Astrocyte (in vitro differentiated cells and primary cell): ENCODE measurements at regions not wholly inside any gene's neighbourhood (a gene's known extent, or its start where the extent isn't known, plus 50 kb on each side); places are given as distances from the start of the nearest gene placed in this dataset.

Experiments used
- DNase-seq: peaks from one replicate; pipeline ENCODE4 v3.0.0-alpha.2; 2010; ENCODE audit warnings: low read depth
- FAIRE-seq: peaks from 2 replicates; lab custom pipeline; 2011; peaks lifted over from hg19 to GRCh38; lab: Jason Lieb, UNC
- H2AFZ ChIP-seq: 2 replicates; pipeline ENCODE4 v1.6.0; 2012; ENCODE audit warnings: low read depth, low read length, inconsistent platforms
- H3K27ac ChIP-seq: 2 replicates; pipeline ENCODE4 v1.5.1; 2011; ENCODE audit warnings: low read depth, low read length, inconsistent platforms
- H3K27me3 ChIP-seq: 2 replicates; pipeline ENCODE4 v1.6.0; 2011; ENCODE audit warnings: low read length, inconsistent platforms; ENCODE audit not compliant: insufficient read depth
- H3K36me3 ChIP-seq: 2 replicates; pipeline ENCODE4 v1.5.1; 2011; ENCODE audit warnings: low read length, inconsistent platforms; ENCODE audit not compliant: insufficient read depth
- H3K4me1 ChIP-seq: 2 replicates; pipeline ENCODE4 v1.5.1; 2011; ENCODE audit warnings: low read length, inconsistent platforms; ENCODE audit not compliant: insufficient read depth
- H3K4me2 ChIP-seq: 2 replicates; pipeline ENCODE4 v1.6.0; 2012; ENCODE audit warnings: low read length, inconsistent platforms
- H3K4me3 ChIP-seq: 2 replicates; pipeline ENCODE4 v1.5.1; 2011; ENCODE audit warnings: low read depth, mild to moderate bottlenecking, low read length, inconsistent platforms; ENCODE audit not compliant: insufficient read depth
- H3K79me2 ChIP-seq: 2 replicates; pipeline ENCODE4 v1.6.0; 2012; ENCODE audit warnings: mild to moderate bottlenecking, low read length, inconsistent platforms; ENCODE audit not compliant: insufficient read depth
- H3K9ac ChIP-seq: 2 replicates; pipeline ENCODE4 v1.6.0; 2012; ENCODE audit warnings: mild to moderate bottlenecking, low read length, inconsistent platforms
- H3K9me3 ChIP-seq: 2 replicates; pipeline ENCODE4 v1.5.1; 2012; ENCODE audit warnings: low read depth, mild to moderate bottlenecking, low read length, inconsistent platforms; ENCODE audit not compliant: insufficient read depth
- H4K20me1 ChIP-seq: 2 replicates; pipeline ENCODE4 v1.6.0; 2012; ENCODE audit warnings: low read length, inconsistent platforms; ENCODE audit not compliant: insufficient read depth
- H3K27ac Mint-ChIP-seq: one replicate; pipeline ENCODE4 v1.8.0; 2021; ENCODE audit warnings: mild to moderate bottlenecking, mixed read lengths; ENCODE audit not compliant: unreplicated experiment
- H3K27me3 Mint-ChIP-seq: one replicate; pipeline ENCODE4 v1.8.0; 2021; ENCODE audit warnings: low read depth, mixed read lengths; ENCODE audit not compliant: unreplicated experiment
- H3K36me3 Mint-ChIP-seq: one replicate; pipeline ENCODE4 v1.8.0; 2021; ENCODE audit warnings: low read depth, mixed read lengths; ENCODE audit not compliant: unreplicated experiment
- H3K4me1 Mint-ChIP-seq: one replicate; pipeline ENCODE4 v1.8.0; 2021; ENCODE audit warnings: low read depth, mixed read lengths; ENCODE audit not compliant: unreplicated experiment
- H3K4me3 Mint-ChIP-seq: one replicate; pipeline ENCODE4 v1.8.0; 2021; ENCODE audit warnings: mild to moderate bottlenecking, moderate library complexity, mixed read lengths; ENCODE audit not compliant: unreplicated experiment
- H3K9me3 Mint-ChIP-seq: one replicate; pipeline ENCODE4 v1.8.0; 2021; ENCODE audit warnings: mild to moderate bottlenecking, mixed read lengths; ENCODE audit not compliant: unreplicated experiment
- EZH2 ChIP-seq: IDR thresholded peaks from 2 replicates; pipeline ENCODE4 v1.6.1; 2012; ENCODE audit warnings: mild to moderate bottlenecking, low read length, inconsistent platforms; ENCODE audit not compliant: insufficient read depth
- TF ChIP-seq, protein P1 (sequence below): IDR thresholded peaks from 2 replicates; pipeline ENCODE4 v1.5.1; 2011; ENCODE audit warnings: low read depth, mild to moderate bottlenecking, inconsistent platforms, low read length, moderate library complexity; ENCODE audit not compliant: insufficient read depth

DNA sequence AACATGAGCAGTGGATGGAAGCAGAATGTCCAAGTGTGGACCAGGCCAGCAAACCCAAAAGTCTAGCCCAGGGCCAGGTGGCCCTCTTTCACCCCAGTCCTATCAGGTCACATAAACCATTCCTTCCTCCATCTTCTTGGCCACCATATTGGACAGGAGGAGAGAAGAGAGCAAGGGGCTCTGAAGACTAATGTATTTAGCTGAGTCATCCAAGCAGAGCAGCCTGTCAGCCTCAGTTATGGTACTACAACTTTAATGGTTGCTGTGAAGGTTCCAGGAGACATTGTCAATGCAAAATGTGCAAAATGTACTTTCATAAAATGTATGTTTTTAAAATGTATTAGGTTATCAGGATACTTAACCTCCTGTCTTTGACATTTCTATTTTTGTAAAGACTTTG lies 159.5 kb downstream of the GPAM start:
- Mint-ChIP-seq H3K9me3 (peaks cover 5% of the 10 kb centered on the region), H3K27ac (no peak overlapping the region), H3K4me1 (no peaks in the 10 kb centered on the region), H3K4me3 (no peak overlapping the region), H3K27me3 (no peaks in the 10 kb centered on the region), H3K36me3 (no peaks in the 10 kb centered on the region)
- H4K20me1 ChIP-seq, result no peaks in the 10 kb centered on the region
- no peak overlapping the region for H2AFZ ChIP-seq
- no peak overlapping the region for H3K4me2 ChIP-seq
- no peaks in the 10 kb centered on the region for H3K9me3 ChIP-seq
- TF ChIP-seq, protein P1, sequence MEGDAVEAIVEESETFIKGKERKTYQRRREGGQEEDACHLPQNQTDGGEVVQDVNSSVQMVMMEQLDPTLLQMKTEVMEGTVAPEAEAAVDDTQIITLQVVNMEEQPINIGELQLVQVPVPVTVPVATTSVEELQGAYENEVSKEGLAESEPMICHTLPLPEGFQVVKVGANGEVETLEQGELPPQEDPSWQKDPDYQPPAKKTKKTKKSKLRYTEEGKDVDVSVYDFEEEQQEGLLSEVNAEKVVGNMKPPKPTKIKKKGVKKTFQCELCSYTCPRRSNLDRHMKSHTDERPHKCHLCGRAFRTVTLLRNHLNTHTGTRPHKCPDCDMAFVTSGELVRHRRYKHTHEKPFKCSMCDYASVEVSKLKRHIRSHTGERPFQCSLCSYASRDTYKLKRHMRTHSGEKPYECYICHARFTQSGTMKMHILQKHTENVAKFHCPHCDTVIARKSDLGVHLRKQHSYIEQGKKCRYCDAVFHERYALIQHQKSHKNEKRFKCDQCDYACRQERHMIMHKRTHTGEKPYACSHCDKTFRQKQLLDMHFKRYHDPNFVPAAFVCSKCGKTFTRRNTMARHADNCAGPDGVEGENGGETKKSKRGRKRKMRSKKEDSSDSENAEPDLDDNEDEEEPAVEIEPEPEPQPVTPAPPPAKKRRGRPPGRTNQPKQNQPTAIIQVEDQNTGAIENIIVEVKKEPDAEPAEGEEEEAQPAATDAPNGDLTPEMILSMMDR, result no peak
- no peak for TF ChIP-seq EZH2
- DNase-seq (no peak), FAIRE-seq (no peak)
- H3K36me3 ChIP-seq, result no peaks in the 10 kb centered on the region
- H3K27me3 ChIP-seq, result no peaks in the 10 kb centered on the region
- no peak overlapping the region for H3K27ac ChIP-seq
- no peaks in the 10 kb centered on the region for H3K4me1 ChIP-seq
- no peak overlapping the region for H3K9ac ChIP-seq
- H3K79me2 ChIP-seq, result no peaks in the 10 kb centered on the region
- no peak overlapping the region for H3K4me3 ChIP-seq

GRCh38 chr10:112025228-112025627 lies 158.3 kb downstream of the GPAM start:
- H2AFZ ChIP-seq, result no peak overlapping the region
- H3K27ac ChIP-seq, result no peak overlapping the region
- no peak overlapping the region for H3K9ac ChIP-seq
- no peak overlapping the region for H3K4me3 Mint-ChIP-seq
- H3K4me2 ChIP-seq, result no peak overlapping the region
- H3K9me3 ChIP-seq, result no peaks in the 10 kb centered on the region
- no peaks in the 10 kb centered on the region for H3K36me3 Mint-ChIP-seq
- peaks cover 5% of the 10 kb centered on the region for H3K9me3 Mint-ChIP-seq
- no peaks in the 10 kb centered on the region for H3K36me3 ChIP-seq
- DNase-seq (no peak), FAIRE-seq (no peak)
- no peaks in the 10 kb centered on the region for H3K27me3 ChIP-seq
- no peaks in the 10 kb centered on the region for H3K27me3 Mint-ChIP-seq
- H3K27ac Mint-ChIP-seq, result no peak overlapping the region
- H3K4me1 Mint-ChIP-seq, result no peaks in the 10 kb centered on the region
- H3K4me1 ChIP-seq, result no peaks in the 10 kb centered on the region
- H3K79me2 ChIP-seq, result no peaks in the 10 kb centered on the region
- H4K20me1 ChIP-seq, result no peaks in the 10 kb centered on the region
- TF ChIP-seq EZH2, result no peak
- TF ChIP-seq, protein P1, result no peak
- H3K4me3 ChIP-seq, result no peak overlapping the region

DNA sequence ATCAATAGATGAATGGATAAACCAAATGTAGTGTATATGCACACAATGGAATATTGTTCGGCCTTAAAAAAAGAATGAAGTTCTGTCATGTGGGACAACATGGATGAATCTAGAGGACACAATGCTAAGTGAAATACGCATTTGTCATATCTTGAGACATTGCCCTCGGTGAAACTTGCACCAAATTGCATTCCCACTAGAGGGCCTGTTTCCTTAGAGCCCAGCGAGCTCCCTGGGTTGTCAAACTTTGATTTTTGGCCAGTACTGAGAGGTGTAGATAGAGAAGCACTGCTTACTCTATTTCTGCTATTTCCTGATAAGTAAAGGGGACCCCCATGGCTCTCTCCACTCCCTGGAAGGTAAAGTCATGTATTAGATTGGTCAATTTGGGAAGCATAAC lies 157.1 kb downstream of the GPAM start:
- Histone ChIP-seq H4K20me1 (no peaks in the 10 kb centered on the region), H3K36me3 (no peaks in the 10 kb centered on the region), H2AFZ (no peak overlapping the region), H3K9me3 (no peaks in the 10 kb centered on the region), H3K4me3 (no peak overlapping the region), H3K27me3 (no peaks in the 10 kb centered on the region), H3K4me2 (no peak overlapping the region), H3K9ac (no peak overlapping the region), H3K27ac (no peak overlapping the region), H3K4me1 (no peaks in the 10 kb centered on the region), H3K79me2 (no peaks in the 10 kb centered on the region)
- FAIRE-seq (no peak), DNase-seq (no peak)
- Mint-ChIP-seq H3K27me3 (no peaks in the 10 kb centered on the region), H3K9me3 (peaks cover 5% of the 10 kb centered on the region), H3K36me3 (no peaks in the 10 kb centered on the region), H3K4me3 (no peak overlapping the region), H3K4me1 (no peaks in the 10 kb centered on the region), H3K27ac (no peak overlapping the region)
- TF ChIP-seq EZH2, result no peak
- TF ChIP-seq, protein P1, result no peak
